ENCODE measurements at regions not wholly inside any gene's neighbourhood (a gene's known extent, or its start where the extent isn't known, plus 50 kb on each side); places are given as distances from the start of the nearest gene placed in this dataset.

- TF ChIP-seq POLR2AphosphoS5 (IDR thresholded peaks at IDR 0.05; ENCODE audit: low read depth) = no peak
- TF ChIP-seq CTCF (conservative IDR thresholded peaks at IDR 0.05; ENCODE audit: low read depth in 2 of 2) = no peak
- TF ChIP-seq CREB1 (CRISPR knock-in tag; IDR thresholded peaks at IDR 0.05; ENCODE audit: low read depth) = no peak
- TF ChIP-seq ZNF462 (CRISPR knock-in tag; IDR thresholded peaks at IDR 0.05) = no peak
- no peak for TF ChIP-seq EZH2phosphoT487 (IDR thresholded peaks at IDR 0.05; ENCODE audit: unreplicated experiment)
These were observed 147.4 kb upstream of the BEND6 start for GRCh38 chr6:56807326-56807988.

Data from GM23338 (cell line).